Right lobe of liver (tissue), 4 donors: ENCODE measurements at regions not wholly inside any gene's neighbourhood (a gene's known extent, or its start where the extent isn't known, plus 50 kb on each side); places are given as distances from the start of the nearest gene placed in this dataset.

Source experiments
- CTCF ChIP-seq, 4 donors: fragments of 200-600 bp in 3 of 4; fragments of 450-650 bp in 1 of 4; IDR thresholded peaks; one replicate each; pipeline versions ENCODE4 v1.5.1 to v1.8.0; 2016 to 2022; ENCODE audit warnings: antibody characterized with exemption in 4 of 4, mild to moderate bottlenecking in 2 of 4
- POLR2A ChIP-seq: fragments of 450-650 bp; IDR thresholded peaks from one replicate; pipeline ENCODE4 v1.6.1; 2017; ENCODE audit warnings: antibody characterized with exemption, mild to moderate bottlenecking
- donor health status: DM: no; HTN: no; CAD: no.
- donor health status: DM: no; HTN: no; CAD: no.
- donor health status: DM: no; HTN: yes; CAD: no.

GRCh38 chr21:31788581-31788980, 56.7 kb upstream of the SCAF4 start:
- TF ChIP-seq POLR2A (no peak), CTCF (IDR thresholded peaks at IDR 0.05) (no peak)
